ENCODE measurements at regions not wholly inside any gene's neighbourhood (a gene's known extent, or its start where the extent isn't known, plus 50 kb on each side); places are given as distances from the start of the nearest gene placed in this dataset.
A peak's percentile ranks its signal among the peaks of the same experiment; 100 is the strongest.

DNA sequence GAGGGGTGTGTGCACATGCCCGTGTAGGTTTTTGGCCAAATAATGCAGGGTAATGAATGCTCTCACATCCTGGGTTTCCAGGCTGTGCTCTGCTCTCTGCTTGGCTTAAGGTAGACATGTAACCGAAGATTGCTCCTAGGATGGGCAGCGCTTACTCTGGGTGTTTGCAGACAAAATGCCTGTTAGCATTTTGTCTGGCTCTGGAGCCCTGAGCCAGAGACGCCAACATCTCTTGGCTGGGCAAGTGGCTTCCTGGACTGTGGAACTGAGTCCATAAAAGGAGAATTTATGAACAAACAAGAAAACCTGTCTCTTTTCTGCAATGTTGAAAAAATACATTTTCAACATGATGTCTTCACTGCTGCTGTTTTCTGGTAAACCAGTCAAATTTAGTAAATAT lies 96.0 kb upstream of the TSPAN2 start:
- H3K4me3 ChIP-seq, result no peak overlapping the region
- no peaks in the 10 kb centered on the region for H3K9me3 ChIP-seq
- H3K36me3 ChIP-seq, result no peaks in the 10 kb centered on the region
- no peaks in the 10 kb centered on the region for H3K27me3 ChIP-seq
- DNase-seq, result no peak
- H3K27ac ChIP-seq, result peak overlapping the region; percentile 58 to 75
- TF ChIP-seq POLR2A (IDR thresholded peaks at IDR 0.05), result no peak
- TF ChIP-seq, protein P1, sequence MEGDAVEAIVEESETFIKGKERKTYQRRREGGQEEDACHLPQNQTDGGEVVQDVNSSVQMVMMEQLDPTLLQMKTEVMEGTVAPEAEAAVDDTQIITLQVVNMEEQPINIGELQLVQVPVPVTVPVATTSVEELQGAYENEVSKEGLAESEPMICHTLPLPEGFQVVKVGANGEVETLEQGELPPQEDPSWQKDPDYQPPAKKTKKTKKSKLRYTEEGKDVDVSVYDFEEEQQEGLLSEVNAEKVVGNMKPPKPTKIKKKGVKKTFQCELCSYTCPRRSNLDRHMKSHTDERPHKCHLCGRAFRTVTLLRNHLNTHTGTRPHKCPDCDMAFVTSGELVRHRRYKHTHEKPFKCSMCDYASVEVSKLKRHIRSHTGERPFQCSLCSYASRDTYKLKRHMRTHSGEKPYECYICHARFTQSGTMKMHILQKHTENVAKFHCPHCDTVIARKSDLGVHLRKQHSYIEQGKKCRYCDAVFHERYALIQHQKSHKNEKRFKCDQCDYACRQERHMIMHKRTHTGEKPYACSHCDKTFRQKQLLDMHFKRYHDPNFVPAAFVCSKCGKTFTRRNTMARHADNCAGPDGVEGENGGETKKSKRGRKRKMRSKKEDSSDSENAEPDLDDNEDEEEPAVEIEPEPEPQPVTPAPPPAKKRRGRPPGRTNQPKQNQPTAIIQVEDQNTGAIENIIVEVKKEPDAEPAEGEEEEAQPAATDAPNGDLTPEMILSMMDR (IDR thresholded peaks at IDR 0.05), result no peak
- intact Hi-C loops (cut with DNase I; ENCODE audit: low total_unique reads), result no loop called here
- peaks cover 0 to 6% of the 10 kb centered on the region in 2 donors for H3K4me1 ChIP-seq

DNA sequence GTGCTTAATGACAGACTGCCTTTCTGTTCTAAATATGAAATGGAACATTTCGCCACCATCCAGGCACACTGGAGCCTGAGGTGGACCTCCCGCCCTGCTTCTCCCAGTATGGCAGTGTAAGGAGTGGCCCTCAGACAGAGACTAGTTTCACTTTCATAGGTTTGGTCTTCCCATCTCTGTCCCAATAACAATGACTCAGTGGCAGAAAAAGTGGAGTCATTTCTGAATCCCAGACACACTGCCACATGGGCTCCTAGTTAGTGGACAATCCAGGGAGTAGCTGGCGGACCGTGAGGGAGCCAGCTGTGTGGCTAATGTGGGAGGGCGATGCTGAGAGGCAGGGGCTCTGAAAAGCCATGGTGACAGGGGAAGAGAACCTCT lies 95.6 kb upstream of the TSPAN2 start:
- intact Hi-C loops (cut with DNase I; ENCODE audit: low total_unique reads), result no loop called here
- H3K27me3 ChIP-seq, result no peaks in the 10 kb centered on the region
- peaks cover 0 to 6% of the 10 kb centered on the region in 2 donors for H3K4me1 ChIP-seq
- H3K36me3 ChIP-seq, result no peaks in the 10 kb centered on the region
- H3K27ac ChIP-seq, result peak overlapping the region; percentile 58 to 75
- no peak overlapping the region for H3K4me3 ChIP-seq
- DNase-seq, result peak in 1 of 2 donors; percentile 25
- no peaks in the 10 kb centered on the region for H3K9me3 ChIP-seq
- TF ChIP-seq, protein P1 (IDR thresholded peaks at IDR 0.05), result no peak
- TF ChIP-seq POLR2A (IDR thresholded peaks at IDR 0.05), result no peak

DNA sequence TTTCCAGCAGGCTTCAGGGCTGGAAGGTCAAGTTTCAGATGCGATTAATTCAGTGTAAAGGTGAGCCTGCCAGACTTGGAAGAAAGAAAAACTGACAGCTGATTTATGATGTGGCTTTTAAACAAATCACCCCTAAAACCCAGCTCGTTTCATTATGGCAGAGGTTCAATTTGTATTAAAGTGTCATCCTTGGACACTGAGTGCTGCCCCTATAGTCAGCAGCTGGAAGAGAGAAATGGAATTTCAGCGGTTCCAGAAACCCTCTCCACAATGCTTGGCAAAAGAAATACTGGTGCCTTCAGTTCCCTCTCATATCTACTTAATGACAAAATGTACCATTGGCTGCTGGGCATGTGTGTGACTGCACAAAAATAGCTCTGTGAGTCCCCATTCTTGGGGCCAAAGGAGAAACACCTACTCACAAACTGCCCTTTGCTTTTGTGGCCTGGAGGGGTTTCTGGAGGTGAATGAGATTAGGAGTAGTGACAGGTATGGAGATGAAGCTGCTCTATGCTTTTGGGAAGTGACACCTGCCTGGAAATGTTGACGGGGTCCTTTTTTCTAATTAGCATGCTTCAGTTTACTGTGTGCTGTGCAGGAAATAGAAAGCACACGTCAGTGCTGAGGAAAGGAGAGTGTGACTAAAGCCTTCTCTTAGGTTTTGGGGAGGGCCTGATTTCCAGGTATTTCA lies 95.1 kb upstream of the TSPAN2 start:
- no peak for TF ChIP-seq POLR2A (IDR thresholded peaks at IDR 0.05)
- TF ChIP-seq, protein P1 (IDR thresholded peaks at IDR 0.05), result no peak
- DNase-seq, result no peak
- H3K36me3 ChIP-seq, result no peaks in the 10 kb centered on the region
- H3K27ac ChIP-seq, result peak overlapping the region; percentile 58 to 75
- H3K27me3 ChIP-seq, result no peaks in the 10 kb centered on the region
- no peak overlapping the region for H3K4me3 ChIP-seq
- intact Hi-C loops (cut with DNase I; ENCODE audit: low total_unique reads), result no loop called here
- H3K4me1 ChIP-seq, result peaks cover 0 to 6% of the 10 kb centered on the region in 2 donors
- H3K9me3 ChIP-seq, result no peaks in the 10 kb centered on the region

DNA sequence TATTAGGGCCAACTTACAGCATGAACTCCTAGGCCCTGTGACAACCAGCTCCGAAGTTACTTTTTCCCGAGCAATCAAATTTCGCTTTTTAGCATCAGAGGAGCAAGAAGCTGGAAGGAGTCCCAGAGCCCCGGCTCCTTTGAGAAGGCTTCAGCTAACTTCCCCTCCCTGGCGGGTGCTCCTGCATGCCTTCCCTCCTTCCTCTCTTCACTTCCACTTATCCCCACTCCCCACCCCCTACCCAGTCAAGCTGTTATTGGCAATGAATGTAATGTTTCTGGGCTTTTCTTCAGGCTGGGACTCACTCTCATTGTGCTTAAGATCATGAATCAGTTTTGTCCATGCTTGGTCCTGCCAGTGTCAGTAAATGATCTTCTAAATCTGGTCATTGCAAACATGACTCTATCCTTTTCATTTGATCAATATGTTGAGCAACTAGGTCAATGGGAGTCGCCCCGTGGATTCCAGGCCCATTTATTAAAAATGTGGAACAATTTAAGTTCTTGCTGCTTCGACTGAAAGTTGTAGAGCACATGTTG lies 94.5 kb upstream of the TSPAN2 start:
- Histone ChIP-seq H3K27ac (peak overlapping the region; percentile 58 to 75), H3K36me3 (no peaks in the 10 kb centered on the region), H3K4me1 (peaks cover 0 to 6% of the 10 kb centered on the region in 2 donors), H3K4me3 (no peak overlapping the region), H3K27me3 (no peaks in the 10 kb centered on the region), H3K9me3 (no peaks in the 10 kb centered on the region)
- DNase-seq, result peak; percentile 71 to 79
- intact Hi-C loops (cut with DNase I; ENCODE audit: low total_unique reads), result no loop called here
- TF ChIP-seq, protein P1 (IDR thresholded peaks at IDR 0.05), result no peak
- TF ChIP-seq POLR2A (IDR thresholded peaks at IDR 0.05), result no peak

DNA sequence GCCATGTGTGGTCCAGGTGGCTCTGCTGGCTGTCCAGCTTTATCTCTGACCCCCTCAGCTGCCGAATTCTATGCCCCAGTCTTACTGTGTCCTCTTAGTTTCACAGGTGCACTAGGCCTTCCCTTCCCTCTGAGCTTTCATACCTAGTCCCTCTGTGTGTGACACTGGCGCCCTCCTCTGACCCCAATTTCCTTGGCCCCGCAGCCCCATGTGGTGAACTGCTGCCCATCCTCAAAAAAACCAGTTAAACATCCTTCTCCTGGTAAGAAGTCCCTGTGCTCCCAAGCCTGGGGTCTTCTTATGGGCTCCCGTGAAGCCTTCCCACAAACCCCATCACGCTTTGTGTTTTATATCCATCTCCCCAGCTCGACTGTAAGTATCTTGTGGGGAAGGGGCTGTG lies 93.9 kb upstream of the TSPAN2 start:
- Histone ChIP-seq H3K27me3 (no peaks in the 10 kb centered on the region), H3K9me3 (no peaks in the 10 kb centered on the region), H3K27ac (peak overlapping the region; percentile 58 to 75), H3K36me3 (no peaks in the 10 kb centered on the region), H3K4me3 (no peak overlapping the region), H3K4me1 (peaks cover 0 to 6% of the 10 kb centered on the region in 2 donors)
- no peak for DNase-seq
- intact Hi-C loops (cut with DNase I; ENCODE audit: low total_unique reads), result no loop called here
- TF ChIP-seq, protein P1 (IDR thresholded peaks at IDR 0.05), result no peak
- TF ChIP-seq POLR2A (IDR thresholded peaks at IDR 0.05), result no peak

Data from uterus (tissue), 3 donors.